SJSA1 (cell line): ENCODE measurements at regions not wholly inside any gene's neighbourhood (a gene's known extent, or its start where the extent isn't known, plus 50 kb on each side); places are given as distances from the start of the nearest gene placed in this dataset.
A peak's percentile ranks its signal among the peaks of the same experiment; 100 is the strongest.

Experiments
- DNase-seq, 2 experiments: peaks; one replicate each; pipeline ENCODE4 v3.0.0-alpha.2; 2015 to 2020; ENCODE audit warnings: low spot score in 2 of 2, low read depth in 1 of 2
- H3K27ac ChIP-seq: fragments of 250-450 bp; sonication (Bioruptor Pico); 2 replicates; pipeline ENCODE4 v1.5.1; 2020; ENCODE audit warnings: mild to moderate bottlenecking, moderate library complexity
- H3K27me3 ChIP-seq: fragments of 250-450 bp; sonication (Bioruptor Pico); replicated peaks from 2 replicates; pipeline ENCODE4 v1.5.1; 2020; ENCODE audit warnings: mild to moderate bottlenecking, moderate library complexity
- H3K36me3 ChIP-seq: fragments of 250-450 bp; sonication (Bioruptor Pico); 2 replicates; pipeline ENCODE4 v1.5.1; 2020; ENCODE audit warnings: mild to moderate bottlenecking
- H3K4me1 ChIP-seq: fragments of 250-450 bp; sonication (Bioruptor Pico); replicated peaks from 2 replicates; pipeline ENCODE4 v1.6.1; 2021; ENCODE audit warnings: mild to moderate bottlenecking
- H3K4me3 ChIP-seq: fragments of 250-450 bp; sonication (Bioruptor Pico); 2 replicates; pipeline ENCODE4 v1.5.1; 2020; ENCODE audit warnings: mild to moderate bottlenecking
- H3K9me3 ChIP-seq: fragments of 250-450 bp; sonication (Bioruptor Pico); replicated peaks from 2 replicates; pipeline ENCODE4 v1.5.1; 2020; ENCODE audit warnings: mild to moderate bottlenecking

DNA sequence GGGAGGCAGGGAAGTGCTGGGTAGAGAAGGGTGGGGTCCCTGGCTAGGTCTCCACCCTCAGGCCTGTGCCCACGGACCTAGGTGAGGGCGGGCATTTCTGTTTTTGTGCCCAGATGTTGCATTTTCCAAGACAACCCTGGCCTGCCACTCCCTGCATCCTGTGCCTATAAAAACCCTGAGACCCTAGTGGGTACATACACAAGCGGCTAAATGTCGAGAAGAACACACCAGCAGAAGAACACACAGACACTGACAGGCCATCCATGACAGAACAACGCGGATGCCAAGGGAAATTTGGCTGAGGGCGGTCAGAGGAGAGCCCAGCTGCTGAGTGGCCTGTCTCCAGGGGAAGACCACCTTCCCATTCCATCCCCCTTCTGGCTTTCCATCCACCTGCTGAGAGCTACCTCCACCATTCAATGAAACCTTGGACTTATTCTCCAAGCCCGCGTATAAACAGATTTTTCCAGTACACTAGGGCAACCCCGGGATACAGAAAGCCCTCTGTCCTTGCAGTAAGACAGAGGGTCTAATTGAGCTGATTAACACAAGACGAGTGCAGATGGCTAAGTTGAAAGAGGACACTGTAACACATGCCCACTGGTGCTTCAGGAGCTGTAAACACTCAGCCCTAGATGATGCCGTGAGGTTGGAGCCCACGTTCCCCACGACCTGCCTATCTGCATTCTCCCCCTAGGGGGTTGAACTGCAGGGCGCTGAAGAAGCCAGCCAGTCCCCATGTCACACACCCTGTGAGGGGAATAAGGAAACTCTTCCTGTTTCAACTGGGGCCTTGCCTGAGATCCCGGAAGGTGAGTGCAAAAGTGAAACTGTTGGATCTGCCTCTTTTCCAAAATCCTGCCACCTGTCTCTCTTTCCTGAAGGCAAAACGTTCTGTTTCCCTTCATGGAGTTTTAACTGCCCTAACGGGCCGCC lies 147.2 kb upstream of the COX10 start:
- no peaks in the 10 kb centered on the region for H3K36me3 ChIP-seq
- no peak for DNase-seq
- H3K9me3 ChIP-seq: no peaks in the 10 kb centered on the region
- H3K4me3 ChIP-seq: no peak overlapping the region
- H3K27ac ChIP-seq: no peak overlapping the region
- H3K4me1 ChIP-seq: no peaks in the 10 kb centered on the region
- H3K27me3 ChIP-seq: no peaks in the 10 kb centered on the region

DNA sequence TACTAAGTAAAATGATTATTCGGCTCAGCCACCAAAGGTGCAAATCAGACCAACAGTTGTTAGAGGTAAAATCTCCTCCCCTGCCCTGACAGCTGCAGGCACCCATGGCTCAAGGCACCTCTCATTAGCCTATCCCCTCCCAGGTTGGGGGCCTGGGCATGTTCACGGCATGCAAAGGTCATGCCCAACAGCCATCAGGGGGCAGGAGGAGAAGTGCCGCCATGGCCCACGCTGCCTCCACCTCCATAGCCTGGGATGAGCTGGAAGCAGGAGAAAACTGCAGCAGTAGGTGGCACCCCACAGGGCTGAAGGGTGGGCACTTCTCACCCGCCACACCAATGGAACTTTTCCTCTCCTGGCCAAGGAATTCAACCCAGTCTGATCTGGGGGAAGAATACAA lies 146.4 kb upstream of the COX10 start:
- Histone ChIP-seq H3K27me3 (no peaks in the 10 kb centered on the region), H3K4me1 (no peaks in the 10 kb centered on the region), H3K27ac (no peak overlapping the region), H3K4me3 (no peak overlapping the region), H3K9me3 (no peaks in the 10 kb centered on the region), H3K36me3 (no peaks in the 10 kb centered on the region)
- DNase-seq: no peak

DNA sequence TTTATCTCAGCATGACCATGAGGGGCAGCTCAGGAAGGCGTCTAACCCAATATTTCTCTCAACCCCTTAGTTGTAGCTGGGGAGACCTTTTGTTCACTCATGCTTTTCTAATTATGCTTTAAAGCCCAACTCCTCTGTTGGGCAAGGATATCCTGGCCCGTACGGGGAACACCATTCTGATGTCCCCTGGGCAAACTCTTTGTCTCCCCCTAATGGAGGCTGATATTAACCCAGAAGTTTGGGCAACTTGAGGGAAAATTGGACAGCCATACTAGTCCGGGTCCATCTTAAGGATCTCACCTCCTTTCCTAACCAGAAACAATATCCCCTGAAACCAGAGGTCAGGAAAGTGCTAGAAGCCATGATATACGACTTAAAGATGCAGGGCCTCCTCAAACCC lies 143.7 kb upstream of the COX10 start:
- Histone ChIP-seq H3K36me3 (no peaks in the 10 kb centered on the region), H3K4me1 (no peaks in the 10 kb centered on the region), H3K27ac (no peak overlapping the region), H3K27me3 (no peaks in the 10 kb centered on the region), H3K4me3 (no peak overlapping the region), H3K9me3 (no peaks in the 10 kb centered on the region)
- no peak for DNase-seq

GRCh38 chr17:13931111-13931526 lies 138.2 kb upstream of the COX10 start:
- H3K4me1 ChIP-seq: no peaks in the 10 kb centered on the region
- DNase-seq: no peak
- H3K27ac ChIP-seq: no peak overlapping the region
- H3K4me3 ChIP-seq: no peak overlapping the region
- H3K27me3 ChIP-seq: no peaks in the 10 kb centered on the region
- H3K36me3 ChIP-seq: no peaks in the 10 kb centered on the region
- no peaks in the 10 kb centered on the region for H3K9me3 ChIP-seq

GRCh38 chr17:13931800-13932460 lies 137.4 kb upstream of the COX10 start:
- no peak for DNase-seq
- Histone ChIP-seq H3K4me1 (no peaks in the 10 kb centered on the region), H3K4me3 (no peak overlapping the region), H3K27ac (no peak overlapping the region), H3K36me3 (no peaks in the 10 kb centered on the region), H3K9me3 (no peaks in the 10 kb centered on the region), H3K27me3 (no peaks in the 10 kb centered on the region)

DNA sequence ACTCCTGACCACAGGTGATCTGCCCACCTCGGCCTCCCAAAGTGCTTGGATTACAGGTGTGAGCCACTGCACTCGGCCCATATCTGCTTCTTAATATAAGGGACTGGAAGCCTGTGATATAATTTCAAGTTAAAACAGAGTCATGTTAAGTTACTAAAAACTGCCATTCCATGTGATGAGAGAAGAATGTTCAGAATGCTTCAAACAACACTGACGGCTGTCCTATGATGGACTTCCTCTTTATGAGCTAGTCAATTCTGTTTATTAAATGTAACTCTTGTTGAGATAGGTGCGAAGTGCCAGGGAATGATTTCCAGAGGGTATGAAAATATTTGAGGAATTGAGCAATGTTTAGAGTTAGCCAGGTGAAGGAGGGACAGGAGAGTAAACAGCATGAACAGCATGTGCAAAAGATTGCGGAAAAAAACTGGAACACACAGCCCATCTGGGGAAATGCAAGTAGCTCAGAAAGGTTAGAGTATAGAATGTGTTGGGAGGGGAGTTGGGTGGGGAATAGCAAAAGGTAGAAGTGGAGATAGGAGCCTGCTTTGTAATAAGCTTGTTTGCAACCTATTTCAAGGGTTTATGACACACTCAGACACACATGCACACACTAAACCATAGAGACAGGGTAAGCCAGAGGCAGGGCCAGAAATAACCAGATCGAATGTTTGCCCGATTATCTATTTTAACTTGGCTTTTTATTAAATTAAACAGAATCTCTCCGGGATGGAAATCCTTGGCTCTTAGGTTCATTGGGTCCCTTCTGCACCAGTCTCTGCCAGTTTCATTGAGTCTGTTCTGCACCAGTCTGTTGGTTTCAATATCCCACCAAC lies 135.6 kb upstream of the COX10 start:
- no peak overlapping the region for H3K27ac ChIP-seq
- no peaks in the 10 kb centered on the region for H3K4me1 ChIP-seq
- DNase-seq: no peak
- H3K4me3 ChIP-seq: no peak overlapping the region
- H3K9me3 ChIP-seq: no peaks in the 10 kb centered on the region
- no peaks in the 10 kb centered on the region for H3K27me3 ChIP-seq
- H3K36me3 ChIP-seq: no peaks in the 10 kb centered on the region

- Histone ChIP-seq H3K27ac (no peak overlapping the region), H3K4me1 (no peaks in the 10 kb centered on the region), H3K27me3 (no peaks in the 10 kb centered on the region), H3K36me3 (no peaks in the 10 kb centered on the region), H3K4me3 (no peak overlapping the region), H3K9me3 (no peaks in the 10 kb centered on the region)
- no peak for DNase-seq
Measured at GRCh38 chr17:13939222-13939621, 130.1 kb upstream of the COX10 start.

GRCh38 chr17:13940858-13941665 lies 128.2 kb upstream of the COX10 start:
- Histone ChIP-seq H3K4me3 (no peak overlapping the region), H3K27me3 (no peaks in the 10 kb centered on the region), H3K27ac (no peak overlapping the region), H3K36me3 (no peaks in the 10 kb centered on the region), H3K9me3 (no peaks in the 10 kb centered on the region), H3K4me1 (no peaks in the 10 kb centered on the region)
- DNase-seq: peak in 1 of 2 experiments; percentile 1

- no peaks in the 10 kb centered on the region for H3K36me3 ChIP-seq
- H3K27me3 ChIP-seq: no peaks in the 10 kb centered on the region
- no peak overlapping the region for H3K27ac ChIP-seq
- DNase-seq: no peak
- H3K4me1 ChIP-seq: no peaks in the 10 kb centered on the region
- H3K9me3 ChIP-seq: no peaks in the 10 kb centered on the region
- no peak overlapping the region for H3K4me3 ChIP-seq
Measured at GRCh38 chr17:13941781-13942180, 127.5 kb upstream of the COX10 start.

DNA sequence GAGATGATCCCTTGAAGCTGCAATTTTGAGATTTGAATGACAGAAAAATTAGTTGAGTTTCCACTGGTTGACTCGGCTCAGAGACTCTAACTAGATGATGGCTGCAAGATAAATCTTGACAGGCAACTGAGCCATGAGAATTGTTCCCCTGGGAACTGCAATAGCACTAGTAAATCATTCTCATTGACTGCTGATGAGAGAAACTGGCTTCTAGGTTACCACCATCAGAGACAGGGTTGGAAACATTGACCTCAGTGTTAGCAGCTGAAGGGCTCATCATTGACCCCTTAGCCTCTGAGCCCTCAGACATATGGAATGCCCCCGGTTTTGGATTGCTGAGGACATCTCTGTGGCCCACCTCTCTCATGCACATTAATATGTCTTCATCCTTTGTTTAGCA lies 125.4 kb upstream of the COX10 start:
- Histone ChIP-seq H3K4me3 (no peak overlapping the region), H3K9me3 (no peaks in the 10 kb centered on the region), H3K4me1 (no peaks in the 10 kb centered on the region), H3K27ac (no peak overlapping the region), H3K36me3 (no peaks in the 10 kb centered on the region), H3K27me3 (no peaks in the 10 kb centered on the region)
- no peak for DNase-seq

GRCh38 chr17:13947499-13947898 lies 121.8 kb upstream of the COX10 start:
- H3K9me3 ChIP-seq: no peaks in the 10 kb centered on the region
- H3K4me1 ChIP-seq: no peaks in the 10 kb centered on the region
- no peak overlapping the region for H3K27ac ChIP-seq
- no peak overlapping the region for H3K4me3 ChIP-seq
- H3K27me3 ChIP-seq: no peaks in the 10 kb centered on the region
- no peak for DNase-seq
- no peaks in the 10 kb centered on the region for H3K36me3 ChIP-seq

- no peak overlapping the region for H3K4me3 ChIP-seq
- H3K36me3 ChIP-seq: no peaks in the 10 kb centered on the region
- H3K9me3 ChIP-seq: no peaks in the 10 kb centered on the region
- no peaks in the 10 kb centered on the region for H3K4me1 ChIP-seq
- no peak for DNase-seq
- no peak overlapping the region for H3K27ac ChIP-seq
- no peaks in the 10 kb centered on the region for H3K27me3 ChIP-seq
Measured at GRCh38 chr17:13952009-13952750, 117.1 kb upstream of the COX10 start.

GRCh38 chr17:13953841-13954240 lies 115.5 kb upstream of the COX10 start:
- DNase-seq: no peak
- no peak overlapping the region for H3K4me3 ChIP-seq
- H3K4me1 ChIP-seq: no peaks in the 10 kb centered on the region
- no peaks in the 10 kb centered on the region for H3K36me3 ChIP-seq
- no peak overlapping the region for H3K27ac ChIP-seq
- H3K27me3 ChIP-seq: no peaks in the 10 kb centered on the region
- H3K9me3 ChIP-seq: no peaks in the 10 kb centered on the region
